Left lung (tissue), 4 donors: ENCODE measurements at regions not wholly inside any gene's neighbourhood (a gene's known extent, or its start where the extent isn't known, plus 50 kb on each side); places are given as distances from the start of the nearest gene placed in this dataset.

Experiments used
- ATAC-seq: fragments of 200-7000 bp; cut with Tn5 transposase; one replicate; pipeline ENCODE4 v1.9.1; 2020; ENCODE audit warnings: moderate library complexity
- DNase-seq, 4 donors: peaks; one replicate each; pipeline ENCODE4 v3.0.0-alpha.2; 2013 to 2020
- H3K27ac ChIP-seq, 2 donors: fragments of 200-600 bp; sonication (generic) in 1 of 2; one replicate each; pipeline versions ENCODE4 v1.5.0 to v1.8.0; 2020 to 2021
- H3K27me3 ChIP-seq, 2 donors: fragments of 200-600 bp; sonication (generic) in 1 of 2; one replicate each; pipeline versions ENCODE4 v1.5.0 to v1.8.0; 2020 to 2021
- H3K36me3 ChIP-seq, 2 donors: fragments of 200-600 bp; sonication (generic) in 1 of 2; one replicate each; pipeline versions ENCODE4 v1.5.0 to v1.8.0; 2020 to 2021
- H3K4me1 ChIP-seq, 2 donors: fragments of 200-600 bp; one replicate each; pipeline ENCODE4 v1.8.0; 2021
- H3K4me3 ChIP-seq, 2 donors: fragments of 200-600 bp; sonication (generic) in 1 of 2; one replicate each; pipeline versions ENCODE4 v1.5.0 to v1.8.0; 2020 to 2021; ENCODE audit warnings: mild to moderate bottlenecking in 1 of 2
- H3K9me3 ChIP-seq, 2 donors: fragments of 200-600 bp; sonication (generic) in 1 of 2; one replicate each; pipeline versions ENCODE4 v1.5.0 to v1.8.0; 2020 to 2021
- intact Hi-C, 2 donors: fragments of 100-400 bp; cut with DNase I; formaldehyde crosslinking; loops; one replicate each; pipeline versions ENCODE4 v1.11.2 to v1.14.2; 2022
- TF ChIP-seq, protein P1 (sequence below), 2 donors: fragments of 200-600 bp; sonication (generic) in 1 of 2; IDR thresholded peaks; one replicate each; pipeline versions ENCODE4 v1.5.0 to v1.8.0; 2021; ENCODE audit warnings: antibody characterized with exemption in 2 of 2
- donor health status: DM: no; HTN: yes; CAD: no.
- donor health status: DM: no; HTN: no; CAD: no.

DNA sequence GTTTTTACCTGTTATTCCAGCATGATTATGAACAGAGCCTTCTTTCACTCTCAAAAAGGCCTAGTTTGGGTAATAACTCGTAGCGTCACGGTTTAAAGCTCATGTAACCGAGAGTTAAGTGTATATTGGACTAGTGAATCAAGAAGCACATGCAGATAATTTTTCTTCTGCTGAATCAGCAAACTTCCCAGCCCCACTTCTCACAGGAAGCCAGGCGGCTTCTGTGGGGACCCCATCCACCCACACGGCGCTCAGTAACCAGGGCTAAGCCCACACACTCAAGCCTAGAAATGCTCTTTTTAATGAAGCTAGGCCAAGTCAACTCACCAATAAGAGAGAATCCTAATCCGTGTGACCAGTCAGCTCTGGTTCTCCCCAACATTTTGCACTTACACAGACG, 191.2 kb upstream of the MGMT start:
- Histone ChIP-seq H3K27me3 (peaks cover 0 to 7% of the 10 kb centered on the region in 2 donors), H3K4me3 (no peak overlapping the region), H3K36me3 (no peaks in the 10 kb centered on the region), H3K4me1 (no peaks in the 10 kb centered on the region), H3K9me3 (no peaks in the 10 kb centered on the region), H3K27ac (no peak overlapping the region)
- no peak for ATAC-seq
- intact Hi-C loops = no loop called here
- no peak for DNase-seq
- TF ChIP-seq, protein P1, sequence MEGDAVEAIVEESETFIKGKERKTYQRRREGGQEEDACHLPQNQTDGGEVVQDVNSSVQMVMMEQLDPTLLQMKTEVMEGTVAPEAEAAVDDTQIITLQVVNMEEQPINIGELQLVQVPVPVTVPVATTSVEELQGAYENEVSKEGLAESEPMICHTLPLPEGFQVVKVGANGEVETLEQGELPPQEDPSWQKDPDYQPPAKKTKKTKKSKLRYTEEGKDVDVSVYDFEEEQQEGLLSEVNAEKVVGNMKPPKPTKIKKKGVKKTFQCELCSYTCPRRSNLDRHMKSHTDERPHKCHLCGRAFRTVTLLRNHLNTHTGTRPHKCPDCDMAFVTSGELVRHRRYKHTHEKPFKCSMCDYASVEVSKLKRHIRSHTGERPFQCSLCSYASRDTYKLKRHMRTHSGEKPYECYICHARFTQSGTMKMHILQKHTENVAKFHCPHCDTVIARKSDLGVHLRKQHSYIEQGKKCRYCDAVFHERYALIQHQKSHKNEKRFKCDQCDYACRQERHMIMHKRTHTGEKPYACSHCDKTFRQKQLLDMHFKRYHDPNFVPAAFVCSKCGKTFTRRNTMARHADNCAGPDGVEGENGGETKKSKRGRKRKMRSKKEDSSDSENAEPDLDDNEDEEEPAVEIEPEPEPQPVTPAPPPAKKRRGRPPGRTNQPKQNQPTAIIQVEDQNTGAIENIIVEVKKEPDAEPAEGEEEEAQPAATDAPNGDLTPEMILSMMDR (IDR thresholded peaks at IDR 0.05) = no peak

DNA sequence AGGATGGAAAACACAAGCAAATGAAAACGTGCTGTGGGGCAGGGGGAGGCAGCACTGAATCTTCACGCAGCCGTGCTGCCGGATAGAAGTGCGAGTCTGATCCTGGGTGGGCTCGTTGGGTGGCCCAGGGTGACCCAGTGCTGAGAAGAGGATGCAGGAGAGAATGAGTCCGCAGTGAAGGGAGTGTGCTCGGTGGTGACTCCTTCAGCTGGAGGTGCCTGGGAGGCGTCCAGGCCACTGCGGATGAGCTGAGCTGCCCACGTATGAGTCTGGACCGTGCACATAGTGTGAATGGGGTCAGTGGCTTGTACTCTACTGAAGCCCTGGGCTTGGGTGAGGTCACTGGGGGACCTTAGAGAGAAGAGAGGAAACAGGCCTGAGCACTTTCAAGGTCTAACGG, 190.0 kb upstream of the MGMT start:
- Histone ChIP-seq H3K27ac (no peak overlapping the region), H3K27me3 (peaks cover 0 to 7% of the 10 kb centered on the region in 2 donors), H3K4me1 (no peaks in the 10 kb centered on the region), H3K4me3 (no peak overlapping the region), H3K36me3 (no peaks in the 10 kb centered on the region), H3K9me3 (peaks cover 0 to 4% of the 10 kb centered on the region in 2 donors)
- ATAC-seq (no peak), DNase-seq (no peak)
- TF ChIP-seq, protein P1 (IDR thresholded peaks at IDR 0.05) = no peak
- intact Hi-C loops = no loop called here

DNA sequence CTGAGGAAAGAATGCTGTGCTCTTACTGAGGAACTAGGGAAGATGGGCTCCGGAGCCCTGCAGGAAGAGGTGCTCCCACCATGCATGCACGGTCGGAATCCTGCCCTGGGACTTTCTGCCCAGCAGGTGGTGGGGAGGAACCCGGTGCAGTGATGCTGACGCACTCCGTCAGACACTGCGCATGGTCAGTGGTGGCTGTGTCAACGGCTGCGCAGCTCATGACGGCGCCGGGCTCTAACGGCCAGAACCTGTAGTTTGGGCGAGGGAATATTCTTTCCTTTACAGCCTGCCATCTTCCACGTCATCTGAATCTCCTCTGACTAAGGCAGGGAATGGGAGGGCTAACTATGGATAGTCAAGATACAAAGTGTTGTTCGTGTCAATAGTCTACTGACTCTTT, 189.2 kb upstream of the MGMT start:
- TF ChIP-seq, protein P1 (IDR thresholded peaks at IDR 0.05) = no peak
- intact Hi-C loops = no loop called here
- Histone ChIP-seq H3K27ac (no peak overlapping the region), H3K27me3 (peaks cover 0 to 7% of the 10 kb centered on the region in 2 donors), H3K9me3 (peaks cover 0 to 5% of the 10 kb centered on the region in 2 donors), H3K4me3 (no peak overlapping the region), H3K4me1 (no peaks in the 10 kb centered on the region), H3K36me3 (no peaks in the 10 kb centered on the region)
- DNase-seq (no peak), ATAC-seq (no peak)

DNA sequence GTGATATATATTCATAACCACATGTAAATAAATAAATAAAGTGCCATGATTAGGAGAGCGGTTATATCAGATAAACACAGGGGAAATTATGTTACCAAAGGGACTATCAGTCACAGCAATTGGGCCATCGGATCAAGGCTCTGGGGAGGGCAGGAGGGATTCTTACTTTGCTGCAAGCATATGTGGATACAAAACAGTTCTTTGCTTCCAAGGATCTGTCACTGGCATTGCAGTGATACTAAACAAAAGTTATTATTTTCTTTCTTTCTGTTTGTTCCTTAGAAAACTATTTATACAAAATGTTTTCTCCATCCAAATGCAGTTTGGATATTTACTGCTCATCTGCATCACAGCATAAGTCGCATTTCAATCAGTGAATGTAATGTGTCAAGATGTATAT, 188.4 kb upstream of the MGMT start:
- H3K36me3 ChIP-seq = no peaks in the 10 kb centered on the region
- H3K9me3 ChIP-seq = peaks cover 0 to 5% of the 10 kb centered on the region in 2 donors
- H3K27me3 ChIP-seq = peaks cover 0 to 7% of the 10 kb centered on the region in 2 donors
- ATAC-seq (no peak), DNase-seq (peak in 1 of 4 donors; percentile 43)
- no peak overlapping the region for H3K4me3 ChIP-seq
- TF ChIP-seq, protein P1 (IDR thresholded peaks at IDR 0.05) = no peak
- no peaks in the 10 kb centered on the region for H3K4me1 ChIP-seq
- intact Hi-C loops = no loop called here
- no peak overlapping the region for H3K27ac ChIP-seq

DNA sequence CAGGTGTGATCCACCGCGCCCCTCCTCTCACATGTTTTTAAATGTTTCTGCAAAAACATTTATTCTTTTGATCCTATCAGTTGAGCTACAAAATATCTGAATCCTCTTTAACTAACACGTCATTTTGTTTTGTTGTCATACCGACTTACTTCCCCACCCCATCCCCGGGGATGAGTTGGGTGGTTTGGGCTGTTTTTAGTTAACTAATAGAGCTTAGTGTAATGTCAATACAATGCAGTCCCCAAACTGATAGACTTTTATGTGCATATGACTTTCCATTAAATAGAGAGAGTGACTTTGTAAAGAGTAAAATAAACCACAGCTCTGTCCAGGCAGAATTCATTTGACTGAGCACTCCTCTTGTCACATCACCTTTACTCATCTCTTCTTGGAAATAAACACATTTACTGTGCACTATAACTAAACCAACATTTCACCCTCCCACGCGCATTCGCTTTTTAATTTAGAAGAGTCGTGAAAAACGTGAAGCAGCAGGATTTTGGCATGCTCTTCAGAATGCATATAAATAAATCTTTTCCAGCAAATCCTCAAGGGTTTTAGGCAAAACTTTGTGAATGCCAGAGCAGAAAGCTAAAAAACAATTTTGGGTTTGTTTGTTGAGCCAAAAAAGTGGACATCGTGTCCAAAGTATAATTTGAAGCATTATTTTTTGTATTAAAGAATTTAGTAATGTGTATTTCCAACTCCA, 187.4 kb upstream of the MGMT start:
- H3K4me1 ChIP-seq = no peaks in the 10 kb centered on the region
- H3K9me3 ChIP-seq = peaks cover 0 to 5% of the 10 kb centered on the region in 2 donors
- no peak for ATAC-seq
- H3K27me3 ChIP-seq = peaks cover 0 to 7% of the 10 kb centered on the region in 2 donors
- TF ChIP-seq, protein P1 (IDR thresholded peaks at IDR 0.05) = no peak
- H3K36me3 ChIP-seq = no peaks in the 10 kb centered on the region
- H3K27ac ChIP-seq = no peak overlapping the region
- no peak for DNase-seq
- intact Hi-C loops = no loop called here
- no peak overlapping the region for H3K4me3 ChIP-seq
